NCI-H1048 (cell line): ENCODE measurements at regions not wholly inside any gene's neighbourhood (a gene's known extent, or its start where the extent isn't known, plus 50 kb on each side); places are given as distances from the start of the nearest gene placed in this dataset.

Source experiments
- DNase-seq: peaks from one replicate; lab custom pipeline; 2025; lab: John Stamatoyannopoulos, UW

GRCh38 chr13:106802917-106803316, 235.0 kb upstream of the ARGLU1 start:
- DNase-seq = no peak

- no peak for DNase-seq
These were observed 231.9 kb upstream of the ARGLU1 start for GRCh38 chr13:106799781-106800335.

DNA sequence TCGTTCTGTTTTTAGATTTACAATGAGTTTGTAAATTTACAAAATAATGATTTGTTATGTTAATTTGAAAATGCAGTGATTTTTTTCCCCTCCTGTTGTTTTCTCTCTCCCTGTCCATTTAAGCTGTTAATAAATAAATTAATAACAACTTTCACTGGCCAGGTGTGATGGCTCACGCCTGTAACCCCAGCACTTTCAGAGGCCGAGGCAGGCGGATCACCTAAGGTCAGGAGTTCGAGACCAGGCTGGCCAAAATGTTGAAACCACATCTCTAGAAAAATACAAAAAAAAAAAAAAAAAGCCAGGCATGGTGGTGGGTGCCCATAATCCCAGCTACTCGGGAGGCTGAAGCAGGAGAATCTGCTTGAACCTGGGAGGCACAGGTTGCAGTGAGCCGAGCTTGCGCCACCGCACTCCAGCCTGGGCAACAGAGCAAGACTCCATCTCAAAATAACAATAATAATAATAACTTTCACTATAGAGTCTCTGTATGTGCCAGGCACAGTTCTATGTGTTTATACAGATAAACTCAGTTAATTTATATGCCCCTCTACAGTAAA, 229.2 kb upstream of the ARGLU1 start:
- no peak for DNase-seq

GRCh38 chr13:106796280-106797047, 228.5 kb upstream of the ARGLU1 start:
- no peak for DNase-seq

GRCh38 chr13:106795847-106796246, 227.9 kb upstream of the ARGLU1 start:
- DNase-seq = no peak

DNA sequence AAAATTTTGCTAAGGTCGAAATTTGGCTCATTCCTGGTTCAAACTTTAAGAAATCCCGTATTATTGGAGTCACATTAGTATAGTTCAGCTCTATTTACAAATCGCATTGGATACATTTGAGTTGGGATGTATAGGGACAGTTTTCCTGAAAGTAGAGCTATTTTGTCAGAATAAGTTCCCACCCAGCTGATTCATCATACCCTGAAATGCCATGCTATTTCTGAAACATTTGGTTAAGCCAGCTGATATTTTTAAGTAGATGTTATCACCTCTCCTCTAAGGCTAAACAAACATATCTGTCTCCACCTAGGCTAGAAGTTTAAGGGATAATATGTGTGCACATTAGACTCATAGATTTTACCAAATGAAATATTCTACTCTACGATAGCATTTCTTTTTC, 226.2 kb upstream of the ARGLU1 start:
- no peak for DNase-seq

- no peak for DNase-seq
These were observed 222.0 kb upstream of the ARGLU1 start for GRCh38 chr13:106789911-106790310.

DNA sequence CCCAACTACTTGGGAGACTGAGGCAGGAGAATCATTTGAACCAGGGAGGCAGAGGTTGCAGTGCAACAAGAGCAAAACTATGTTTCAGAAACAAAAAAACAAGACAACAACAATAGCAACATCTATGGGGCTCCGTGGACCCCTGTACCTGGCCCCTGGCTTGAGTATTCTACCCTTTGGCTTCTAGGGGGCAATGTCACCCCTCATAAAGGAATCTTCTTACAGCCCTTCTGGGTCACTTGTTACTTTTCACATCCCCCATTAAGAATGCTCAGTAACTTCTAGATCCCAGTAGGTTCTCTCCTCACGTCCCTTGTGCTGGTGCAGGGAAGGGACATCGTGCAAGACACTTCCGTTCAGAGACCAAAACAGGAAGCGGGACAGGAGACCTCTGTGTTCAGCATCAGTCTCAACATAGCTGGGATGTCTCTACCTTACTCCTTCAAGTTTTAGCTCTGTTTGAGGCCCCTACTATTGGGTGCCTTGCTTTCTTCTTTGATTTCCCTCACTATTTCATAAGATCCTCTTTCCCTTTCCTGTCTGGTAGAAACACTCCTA, 218.1 kb upstream of the ARGLU1 start:
- DNase-seq = no peak

- DNase-seq = no peak
These were observed 206.7 kb upstream of the ARGLU1 start for GRCh38 chr13:106774621-106775020.

DNA sequence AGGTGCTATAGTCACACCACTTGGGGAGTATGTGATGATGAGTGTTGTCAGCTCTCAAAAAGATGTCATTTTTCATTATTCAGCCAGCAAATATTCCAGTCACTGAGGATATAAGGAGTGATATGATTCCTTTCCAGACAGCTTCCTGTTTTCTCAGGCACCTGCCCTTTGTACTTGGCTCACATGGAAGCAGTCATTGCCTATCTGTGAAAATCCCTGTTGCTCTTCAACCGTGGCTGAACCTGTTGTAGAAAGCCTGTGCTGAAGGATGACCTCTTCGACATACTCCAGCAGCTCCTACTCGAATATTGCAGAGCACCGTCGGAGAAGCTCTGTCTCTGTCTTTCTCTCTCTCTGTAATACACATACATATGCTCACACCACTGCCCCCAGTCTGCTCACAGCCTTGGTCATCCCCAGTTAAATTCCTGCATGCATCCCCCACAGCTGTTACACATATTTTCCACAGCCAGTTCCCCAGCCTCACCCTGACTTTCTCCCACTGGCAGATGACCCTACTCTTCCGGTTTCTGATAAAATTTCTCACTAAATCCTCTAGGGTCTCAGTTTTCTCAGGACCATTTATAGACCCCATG, 204.2 kb upstream of the ARGLU1 start:
- DNase-seq = no peak

GRCh38 chr13:106768991-106769390, 201.1 kb upstream of the ARGLU1 start:
- DNase-seq = no peak

- DNase-seq = no peak
These were observed 194.8 kb upstream of the ARGLU1 start for GRCh38 chr13:106762708-106763107.

DNA sequence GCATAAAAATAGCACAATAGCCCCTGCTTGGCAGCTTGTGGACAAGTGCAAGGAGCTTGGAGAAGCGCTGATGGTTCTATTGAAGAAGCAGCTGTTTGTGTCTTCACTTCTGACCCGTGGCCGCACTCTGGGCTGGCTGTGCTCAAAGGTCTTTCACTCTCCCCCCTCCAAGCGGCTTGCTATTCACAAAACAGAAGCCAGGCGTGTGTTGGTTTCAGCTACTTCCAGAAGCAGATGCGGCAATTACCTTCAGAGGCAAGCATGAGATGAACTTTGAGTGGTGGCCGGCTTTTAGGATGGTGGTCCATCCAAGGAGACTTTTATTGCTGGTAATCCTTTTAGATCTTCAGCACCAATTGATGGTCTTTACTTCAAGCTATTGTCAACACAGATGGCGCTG, 188.5 kb upstream of the ARGLU1 start:
- DNase-seq = no peak

GRCh38 chr13:106755542-106755941, 187.6 kb upstream of the ARGLU1 start:
- DNase-seq = no peak

DNA sequence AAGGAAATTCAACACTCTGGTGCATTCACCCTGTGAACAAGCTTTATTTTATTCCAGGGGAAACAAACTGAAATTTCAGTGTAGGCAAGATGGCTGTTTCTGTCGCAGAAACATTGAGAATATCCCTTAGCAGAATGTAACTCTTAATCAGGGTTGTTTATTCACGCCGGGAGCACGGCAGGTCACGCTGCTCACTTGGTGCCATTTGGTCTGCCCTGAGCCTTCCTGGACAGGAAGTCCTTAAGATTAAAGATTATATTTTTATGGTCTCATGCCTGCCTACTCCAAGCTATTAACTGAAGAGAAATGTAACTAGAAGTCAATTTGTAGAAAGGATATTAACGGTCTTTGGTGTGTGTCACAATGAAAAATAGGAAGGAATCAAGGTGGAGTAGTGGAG, 185.3 kb upstream of the ARGLU1 start:
- DNase-seq = no peak

DNA sequence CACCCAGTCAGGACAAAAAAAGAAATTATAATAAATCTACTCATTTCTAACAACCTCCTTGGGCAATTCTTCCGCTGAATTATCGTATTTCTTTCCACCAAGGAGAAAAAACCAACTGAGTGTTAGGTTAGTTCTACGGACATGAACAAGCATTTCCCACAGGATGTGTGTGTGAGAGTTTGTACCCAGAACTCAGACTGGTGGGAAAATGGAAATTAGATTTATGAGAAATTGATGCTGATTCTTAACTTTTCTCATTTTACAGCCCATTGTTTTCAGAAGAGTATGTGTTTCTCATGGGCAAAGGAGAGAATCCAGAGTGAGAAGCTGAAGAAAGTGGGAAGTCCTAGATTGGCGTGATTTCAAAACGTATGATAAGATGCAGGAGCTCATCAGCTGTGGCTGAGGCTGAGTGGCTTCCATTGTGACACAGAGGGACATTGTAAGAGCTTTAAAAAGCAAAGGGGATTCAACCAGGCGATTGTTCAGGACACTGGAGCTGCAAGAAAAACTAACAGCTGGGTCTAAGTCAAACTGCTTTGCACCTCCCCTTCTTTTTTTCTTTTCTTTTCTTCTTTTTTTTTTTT, 184.7 kb upstream of the ARGLU1 start:
- no peak for DNase-seq

DNA sequence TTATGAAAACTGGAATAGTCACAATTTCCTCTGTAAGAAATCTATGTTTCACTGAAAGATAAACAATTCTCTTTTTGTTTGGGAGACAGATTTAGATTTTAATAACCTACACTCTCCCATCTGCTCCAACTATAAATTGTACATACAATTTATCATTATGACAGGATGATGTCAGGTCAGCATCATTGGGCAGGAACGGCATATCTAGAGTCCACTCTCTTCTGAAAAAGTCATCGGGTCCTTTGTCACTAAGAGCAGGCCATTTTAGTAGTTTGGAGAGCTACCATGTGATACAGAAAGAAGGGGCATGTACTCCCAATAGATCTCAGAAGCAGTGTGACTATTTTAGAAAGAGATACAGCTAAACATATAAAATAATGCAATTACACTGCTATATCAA, 180.8 kb upstream of the ARGLU1 start:
- DNase-seq = no peak

DNA sequence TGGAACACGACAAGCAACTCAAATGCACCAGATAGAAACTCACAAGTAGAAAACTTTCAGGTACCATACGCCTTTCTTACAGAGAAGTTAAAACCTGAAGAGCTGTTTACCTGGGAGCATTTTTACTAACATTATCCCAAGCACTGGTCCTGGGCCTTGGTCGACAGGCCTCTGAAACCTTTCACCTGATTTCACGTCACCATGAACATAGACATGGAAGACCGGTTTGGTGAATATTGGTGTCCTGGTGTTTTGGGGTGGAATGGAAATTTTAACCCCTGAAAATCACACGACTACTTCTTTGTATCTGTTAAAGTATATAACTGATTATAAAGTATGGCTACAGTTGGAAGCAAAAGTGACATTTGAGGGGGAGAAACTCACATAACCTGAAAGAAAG, 176.6 kb upstream of the ARGLU1 start:
- no peak for DNase-seq

DNA sequence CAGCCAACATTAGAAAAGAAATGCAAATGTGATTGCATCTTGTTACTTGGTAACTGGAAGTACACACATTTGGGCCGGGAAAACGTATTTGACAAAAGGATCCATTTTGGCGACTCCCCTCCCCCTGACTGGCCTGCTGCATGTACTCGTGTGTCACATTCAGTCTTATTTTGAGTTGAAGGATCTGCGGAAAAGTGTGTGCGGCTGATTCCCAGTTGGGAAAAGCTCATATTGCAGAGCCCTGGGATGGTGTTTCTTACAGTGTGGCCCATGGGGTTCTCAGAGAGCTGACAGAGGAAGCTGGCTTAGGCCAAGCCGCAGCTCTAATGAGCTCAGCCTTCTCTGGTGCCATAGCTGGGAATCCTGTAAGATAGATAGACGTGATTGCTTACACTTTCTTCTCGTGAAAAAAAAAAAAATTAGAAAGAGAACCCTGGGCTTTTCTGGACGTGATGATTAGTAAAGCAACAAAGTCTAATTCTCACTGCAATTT, 170.3 kb upstream of the ARGLU1 start:
- no peak for DNase-seq

GRCh38 chr13:106736941-106737340, 169.0 kb upstream of the ARGLU1 start:
- DNase-seq = no peak

- no peak for DNase-seq
These were observed 166.3 kb upstream of the ARGLU1 start for GRCh38 chr13:106734198-106734597.

- DNase-seq = no peak
These were observed 155.1 kb upstream of the ARGLU1 start for GRCh38 chr13:106723036-106723435.
